ENCODE measurements at regions not wholly inside any gene's neighbourhood (a gene's known extent, or its start where the extent isn't known, plus 50 kb on each side); places are given as distances from the start of the nearest gene placed in this dataset.

DNA sequence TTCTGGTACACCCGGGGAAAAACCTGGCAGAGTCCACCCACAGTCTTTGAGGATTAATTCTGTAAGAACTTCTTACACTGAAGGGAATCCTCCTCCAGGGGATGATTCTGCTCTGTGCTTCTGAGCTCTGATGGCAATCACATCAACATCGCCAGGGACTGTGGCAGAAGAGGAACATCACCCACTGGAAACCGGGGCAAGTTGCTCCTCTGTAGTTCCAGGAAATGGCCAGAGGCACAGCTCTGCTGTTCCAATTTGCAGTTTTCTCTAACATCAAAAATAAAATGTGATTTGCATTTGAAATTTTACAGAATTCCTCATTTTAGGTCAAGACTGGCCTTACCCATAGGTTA is 207.6 kb downstream of the DAD1 start:
- H3K27ac ChIP-seq (ENCODE audit: control insufficient read depth, insufficient read depth, low read length): no peak overlapping the region
- H3K4me1 ChIP-seq (ENCODE audit: control insufficient read depth, extremely low read depth, insufficient read depth, low read length): no peaks in the 10 kb centered on the region
- H3K4me3 ChIP-seq (ENCODE audit: control insufficient read depth in 2 of 3, extremely low read depth in 1 of 3, insufficient read depth in 2 of 3, low read depth in 1 of 3, low read length in 3 of 3): no peak overlapping the region
- H3K9ac ChIP-seq (ENCODE audit: control insufficient read depth, extremely low read depth, insufficient read depth, low read length): no peak overlapping the region
- no peaks in the 10 kb centered on the region for H3K9me3 ChIP-seq (ENCODE audit: control insufficient read depth, low read depth, low read length)
- H3K79me2 ChIP-seq (ENCODE audit: control insufficient read depth, insufficient read depth, low read length): no peaks in the 10 kb centered on the region
- no peak overlapping the region for H2AFZ ChIP-seq (ENCODE audit: control insufficient read depth, low read length)
- FAIRE-seq (no peak), DNase-seq (ENCODE audit: low read depth, low spot score) (no peak)
- no peaks in the 10 kb centered on the region for H3K36me3 ChIP-seq (ENCODE audit: control insufficient read depth in 2 of 2, extremely low read depth in 1 of 2, insufficient read depth in 2 of 2, low read length in 2 of 2)
- no peaks in the 10 kb centered on the region for H4K20me1 ChIP-seq (ENCODE audit: control insufficient read depth, extremely low read depth, insufficient read depth, low read length)
- H3K4me2 ChIP-seq (ENCODE audit: control insufficient read depth, extremely low read depth, insufficient read depth, low read depth, low read length): no peak overlapping the region
- no peak for TF ChIP-seq EZH2 (IDR thresholded peaks at IDR 0.05; ENCODE audit: low read length)
- TF ChIP-seq, protein P1, sequence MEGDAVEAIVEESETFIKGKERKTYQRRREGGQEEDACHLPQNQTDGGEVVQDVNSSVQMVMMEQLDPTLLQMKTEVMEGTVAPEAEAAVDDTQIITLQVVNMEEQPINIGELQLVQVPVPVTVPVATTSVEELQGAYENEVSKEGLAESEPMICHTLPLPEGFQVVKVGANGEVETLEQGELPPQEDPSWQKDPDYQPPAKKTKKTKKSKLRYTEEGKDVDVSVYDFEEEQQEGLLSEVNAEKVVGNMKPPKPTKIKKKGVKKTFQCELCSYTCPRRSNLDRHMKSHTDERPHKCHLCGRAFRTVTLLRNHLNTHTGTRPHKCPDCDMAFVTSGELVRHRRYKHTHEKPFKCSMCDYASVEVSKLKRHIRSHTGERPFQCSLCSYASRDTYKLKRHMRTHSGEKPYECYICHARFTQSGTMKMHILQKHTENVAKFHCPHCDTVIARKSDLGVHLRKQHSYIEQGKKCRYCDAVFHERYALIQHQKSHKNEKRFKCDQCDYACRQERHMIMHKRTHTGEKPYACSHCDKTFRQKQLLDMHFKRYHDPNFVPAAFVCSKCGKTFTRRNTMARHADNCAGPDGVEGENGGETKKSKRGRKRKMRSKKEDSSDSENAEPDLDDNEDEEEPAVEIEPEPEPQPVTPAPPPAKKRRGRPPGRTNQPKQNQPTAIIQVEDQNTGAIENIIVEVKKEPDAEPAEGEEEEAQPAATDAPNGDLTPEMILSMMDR (optimal IDR thresholded peaks at IDR 0.05 in 1 of 3, IDR thresholded peaks at IDR 0.05 in 1 of 3, conservative IDR thresholded peaks at IDR 0.05 in 1 of 3; ENCODE audit: extremely low read depth in 1 of 3, insufficient read depth in 2 of 3, low read length in 3 of 3): no peak
- H3K9me1 ChIP-seq (ENCODE audit: control insufficient read depth, extremely low read depth, insufficient read depth, low read length): no peaks in the 10 kb centered on the region
- peaks cover 13% of the 10 kb centered on the region for H3K27me3 ChIP-seq (ENCODE audit: control insufficient read depth, extremely low read depth, insufficient read depth, low read length)
- dilution Hi-C loops (cut with MboI; ENCODE audit: extremely low pct_ligation_motif_present, low sequenced_read_pairs): no loop called here

DNA sequence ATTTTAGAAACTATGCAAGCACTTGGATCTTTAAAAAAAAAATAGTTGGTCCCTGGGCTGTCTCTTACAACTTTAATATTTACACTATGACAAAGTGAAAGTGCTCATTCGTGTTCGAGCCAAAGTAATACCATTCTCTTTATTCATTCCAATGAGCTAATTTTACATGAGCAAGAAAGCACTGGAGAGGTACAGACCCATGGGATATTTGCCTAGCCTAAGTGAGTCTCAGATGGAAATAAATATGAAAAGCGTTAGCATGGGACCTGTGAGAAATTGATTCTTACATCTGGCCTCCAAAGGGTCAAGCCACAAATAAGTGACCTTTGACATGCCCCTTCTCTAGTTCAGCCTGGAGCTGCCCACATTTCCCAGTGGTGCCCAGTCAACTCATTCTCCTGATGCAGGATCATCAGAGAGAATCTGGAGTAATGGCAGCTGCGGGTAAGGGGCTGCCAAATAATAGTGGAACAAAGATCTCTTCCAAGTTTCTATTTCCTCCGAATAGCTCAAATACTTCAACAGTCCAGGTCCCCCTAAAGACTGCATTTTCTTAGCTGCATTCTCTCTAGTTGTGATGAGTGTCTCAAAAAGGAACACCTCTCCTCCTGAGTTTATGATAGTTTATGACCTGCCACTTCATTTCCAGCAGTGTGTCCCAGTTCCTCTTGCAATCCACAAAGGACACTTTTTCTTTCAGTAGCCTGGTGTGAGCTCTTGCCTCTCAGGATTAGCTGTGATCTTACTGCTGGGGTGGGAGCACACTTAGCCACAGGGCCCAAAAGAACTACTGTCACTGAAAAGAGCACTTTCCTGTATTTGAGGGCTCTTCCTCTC is 208.2 kb downstream of the DAD1 start:
- H3K4me2 ChIP-seq (ENCODE audit: control insufficient read depth, extremely low read depth, insufficient read depth, low read depth, low read length): no peak overlapping the region
- H3K9me1 ChIP-seq (ENCODE audit: control insufficient read depth, extremely low read depth, insufficient read depth, low read length): no peaks in the 10 kb centered on the region
- no peaks in the 10 kb centered on the region for H3K36me3 ChIP-seq (ENCODE audit: control insufficient read depth in 2 of 2, extremely low read depth in 1 of 2, insufficient read depth in 2 of 2, low read length in 2 of 2)
- DNase-seq (ENCODE audit: low read depth, low spot score) (no peak), FAIRE-seq (no peak)
- no peaks in the 10 kb centered on the region for H4K20me1 ChIP-seq (ENCODE audit: control insufficient read depth, extremely low read depth, insufficient read depth, low read length)
- H3K4me3 ChIP-seq (ENCODE audit: control insufficient read depth in 2 of 3, extremely low read depth in 1 of 3, insufficient read depth in 2 of 3, low read depth in 1 of 3, low read length in 3 of 3): no peak overlapping the region
- H2AFZ ChIP-seq (ENCODE audit: control insufficient read depth, low read length): no peak overlapping the region
- no peaks in the 10 kb centered on the region for H3K9me3 ChIP-seq (ENCODE audit: control insufficient read depth, low read depth, low read length)
- dilution Hi-C loops (cut with MboI; ENCODE audit: extremely low pct_ligation_motif_present, low sequenced_read_pairs): no loop called here
- no peak overlapping the region for H3K9ac ChIP-seq (ENCODE audit: control insufficient read depth, extremely low read depth, insufficient read depth, low read length)
- peaks cover 13% of the 10 kb centered on the region for H3K27me3 ChIP-seq (ENCODE audit: control insufficient read depth, extremely low read depth, insufficient read depth, low read length)
- no peaks in the 10 kb centered on the region for H3K4me1 ChIP-seq (ENCODE audit: control insufficient read depth, extremely low read depth, insufficient read depth, low read length)
- no peak for TF ChIP-seq EZH2 (IDR thresholded peaks at IDR 0.05; ENCODE audit: low read length)
- TF ChIP-seq, protein P1 (optimal IDR thresholded peaks at IDR 0.05 in 1 of 3, IDR thresholded peaks at IDR 0.05 in 1 of 3, conservative IDR thresholded peaks at IDR 0.05 in 1 of 3; ENCODE audit: extremely low read depth in 1 of 3, insufficient read depth in 2 of 3, low read length in 3 of 3): no peak
- H3K27ac ChIP-seq (ENCODE audit: control insufficient read depth, insufficient read depth, low read length): no peak overlapping the region
- H3K79me2 ChIP-seq (ENCODE audit: control insufficient read depth, insufficient read depth, low read length): no peaks in the 10 kb centered on the region
